GM23338 (cell line): ENCODE measurements at regions not wholly inside any gene's neighbourhood (a gene's known extent, or its start where the extent isn't known, plus 50 kb on each side); places are given as distances from the start of the nearest gene placed in this dataset.

Experiments used
- CREB1 ChIP-seq: fragments of 250-450 bp; sonication (Bioruptor Pico); IDR thresholded peaks from 2 replicates; pipeline ENCODE4 v1.5.0; 2020; ENCODE audit warnings: low read depth, mild to moderate bottlenecking, moderate library complexity
- EZH2 ChIP-seq: fragments of 200-600 bp; sonication (generic); IDR thresholded peaks from one replicate; pipeline ENCODE4 v1.8.0; 2017; ENCODE audit warnings: antibody characterized with exemption, mild to moderate bottlenecking, low read depth; ENCODE audit not compliant: unreplicated experiment
- EZH2phosphoT487 ChIP-seq: fragments of 200-600 bp; sonication (generic); IDR thresholded peaks from one replicate; pipeline ENCODE4 v1.8.1; 2018; ENCODE audit warnings: antibody characterized with exemption; ENCODE audit not compliant: unreplicated experiment
- JUNB ChIP-seq: IDR thresholded peaks from one replicate; pipeline ENCODE4 v1.6.1; 2016; ENCODE audit warnings: antibody characterized with exemption; ENCODE audit not compliant: unreplicated experiment
- NANOG ChIP-seq: IDR thresholded peaks from 2 replicates; pipeline ENCODE4 v1.6.1; 2016; ENCODE audit warnings: antibody characterized with exemption, borderline replicate concordance
- POLR2AphosphoS5 ChIP-seq: IDR thresholded peaks from 2 replicates; pipeline ENCODE4 v1.6.1; 2016; ENCODE audit warnings: antibody characterized with exemption, low read depth
- ZNF114 ChIP-seq: fragments of 250-450 bp; sonication (Bioruptor Pico); IDR thresholded peaks from 2 replicates; pipeline ENCODE4 v1.5.0; 2020; ENCODE audit warnings: mild to moderate bottlenecking, moderate library complexity
- ZNF331 ChIP-seq: fragments of 250-450 bp; sonication (Bioruptor Pico); IDR thresholded peaks from 2 replicates; pipeline ENCODE4 v1.5.0; 2020; ENCODE audit warnings: low read depth, mild to moderate bottlenecking, moderate library complexity
- TF ChIP-seq, protein P1 (sequence below), 2 experiments: fragments of 200-600 bp in 1 of 2; sonication (generic) in 1 of 2; conservative IDR thresholded peaks; 2 replicates each; pipeline versions ENCODE4 v1.5.1 to v1.6.1; 2016 to 2017; ENCODE audit warnings: antibody characterized with exemption in 2 of 2, low read depth in 2 of 2, mild to moderate bottlenecking in 2 of 2, moderate library complexity in 1 of 2
- TF ChIP-seq, protein P2 (sequence below): IDR thresholded peaks from one replicate; pipeline ENCODE4 v1.6.1; 2018; ENCODE audit warnings: antibody characterized with exemption; ENCODE audit not compliant: unreplicated experiment

DNA sequence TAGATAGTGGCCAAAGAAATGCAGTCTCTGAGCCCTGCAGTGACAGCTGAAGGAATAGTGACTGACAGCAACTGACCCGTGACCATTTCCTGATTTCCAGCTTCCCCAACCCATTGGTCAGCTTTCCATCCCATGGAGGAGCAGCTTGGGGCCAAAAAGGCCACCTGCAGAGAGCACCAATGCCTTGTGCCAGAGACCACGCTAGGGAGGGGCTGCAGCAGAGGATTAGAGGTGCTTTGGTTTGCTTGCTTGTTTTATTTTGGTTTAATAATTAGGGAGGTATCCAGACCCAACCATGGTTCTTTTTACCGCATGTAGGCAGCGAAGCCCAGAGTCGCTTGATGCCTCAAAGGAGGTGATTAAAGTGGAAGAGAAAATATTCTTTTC is 61.3 kb upstream of the SIAH1 start:
- TF ChIP-seq, protein P1, sequence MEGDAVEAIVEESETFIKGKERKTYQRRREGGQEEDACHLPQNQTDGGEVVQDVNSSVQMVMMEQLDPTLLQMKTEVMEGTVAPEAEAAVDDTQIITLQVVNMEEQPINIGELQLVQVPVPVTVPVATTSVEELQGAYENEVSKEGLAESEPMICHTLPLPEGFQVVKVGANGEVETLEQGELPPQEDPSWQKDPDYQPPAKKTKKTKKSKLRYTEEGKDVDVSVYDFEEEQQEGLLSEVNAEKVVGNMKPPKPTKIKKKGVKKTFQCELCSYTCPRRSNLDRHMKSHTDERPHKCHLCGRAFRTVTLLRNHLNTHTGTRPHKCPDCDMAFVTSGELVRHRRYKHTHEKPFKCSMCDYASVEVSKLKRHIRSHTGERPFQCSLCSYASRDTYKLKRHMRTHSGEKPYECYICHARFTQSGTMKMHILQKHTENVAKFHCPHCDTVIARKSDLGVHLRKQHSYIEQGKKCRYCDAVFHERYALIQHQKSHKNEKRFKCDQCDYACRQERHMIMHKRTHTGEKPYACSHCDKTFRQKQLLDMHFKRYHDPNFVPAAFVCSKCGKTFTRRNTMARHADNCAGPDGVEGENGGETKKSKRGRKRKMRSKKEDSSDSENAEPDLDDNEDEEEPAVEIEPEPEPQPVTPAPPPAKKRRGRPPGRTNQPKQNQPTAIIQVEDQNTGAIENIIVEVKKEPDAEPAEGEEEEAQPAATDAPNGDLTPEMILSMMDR (conservative IDR thresholded peaks at IDR 0.05; ENCODE audit: low read depth in 2 of 2), result no peak
- TF ChIP-seq NANOG (no peak), POLR2AphosphoS5 (no peak), EZH2phosphoT487 (no peak), ZNF114 (no peak), CREB1 (CRISPR knock-in tag) (no peak), EZH2 (no peak), JUNB (no peak), ZNF331 (CRISPR knock-in tag) (no peak)
- TF ChIP-seq, protein P2, sequence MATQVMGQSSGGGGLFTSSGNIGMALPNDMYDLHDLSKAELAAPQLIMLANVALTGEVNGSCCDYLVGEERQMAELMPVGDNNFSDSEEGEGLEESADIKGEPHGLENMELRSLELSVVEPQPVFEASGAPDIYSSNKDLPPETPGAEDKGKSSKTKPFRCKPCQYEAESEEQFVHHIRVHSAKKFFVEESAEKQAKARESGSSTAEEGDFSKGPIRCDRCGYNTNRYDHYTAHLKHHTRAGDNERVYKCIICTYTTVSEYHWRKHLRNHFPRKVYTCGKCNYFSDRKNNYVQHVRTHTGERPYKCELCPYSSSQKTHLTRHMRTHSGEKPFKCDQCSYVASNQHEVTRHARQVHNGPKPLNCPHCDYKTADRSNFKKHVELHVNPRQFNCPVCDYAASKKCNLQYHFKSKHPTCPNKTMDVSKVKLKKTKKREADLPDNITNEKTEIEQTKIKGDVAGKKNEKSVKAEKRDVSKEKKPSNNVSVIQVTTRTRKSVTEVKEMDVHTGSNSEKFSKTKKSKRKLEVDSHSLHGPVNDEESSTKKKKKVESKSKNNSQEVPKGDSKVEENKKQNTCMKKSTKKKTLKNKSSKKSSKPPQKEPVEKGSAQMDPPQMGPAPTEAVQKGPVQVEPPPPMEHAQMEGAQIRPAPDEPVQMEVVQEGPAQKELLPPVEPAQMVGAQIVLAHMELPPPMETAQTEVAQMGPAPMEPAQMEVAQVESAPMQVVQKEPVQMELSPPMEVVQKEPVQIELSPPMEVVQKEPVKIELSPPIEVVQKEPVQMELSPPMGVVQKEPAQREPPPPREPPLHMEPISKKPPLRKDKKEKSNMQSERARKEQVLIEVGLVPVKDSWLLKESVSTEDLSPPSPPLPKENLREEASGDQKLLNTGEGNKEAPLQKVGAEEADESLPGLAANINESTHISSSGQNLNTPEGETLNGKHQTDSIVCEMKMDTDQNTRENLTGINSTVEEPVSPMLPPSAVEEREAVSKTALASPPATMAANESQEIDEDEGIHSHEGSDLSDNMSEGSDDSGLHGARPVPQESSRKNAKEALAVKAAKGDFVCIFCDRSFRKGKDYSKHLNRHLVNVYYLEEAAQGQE, result no peak
